ENCODE measurements at regions not wholly inside any gene's neighbourhood (a gene's known extent, or its start where the extent isn't known, plus 50 kb on each side); places are given as distances from the start of the nearest gene placed in this dataset.

GRCh38 chr5:29561564-29561963, 1631.9 kb upstream of the CDH6 start:
- TF ChIP-seq ZNF565 (CRISPR knock-in tag; conservative IDR thresholded peaks at IDR 0.05; ENCODE audit: low read depth) (no peak), TCF4 (CRISPR knock-in tag; IDR thresholded peaks at IDR 0.05; ENCODE audit: borderline replicate concordance) (no peak), BACH2 (CRISPR knock-in tag; IDR thresholded peaks at IDR 0.05; ENCODE audit: borderline replicate concordance) (no peak), ISL1 (CRISPR knock-in tag; IDR thresholded peaks at IDR 0.05) (no peak), ZFP3 (CRISPR knock-in tag; IDR thresholded peaks at IDR 0.05) (no peak), RARB (CRISPR knock-in tag; IDR thresholded peaks at IDR 0.05) (no peak), ZNF8 (CRISPR knock-in tag; IDR thresholded peaks at IDR 0.05) (no peak), CSDC2 (CRISPR knock-in tag; IDR thresholded peaks at IDR 0.05) (no peak)
- TF ChIP-seq, protein P1, sequence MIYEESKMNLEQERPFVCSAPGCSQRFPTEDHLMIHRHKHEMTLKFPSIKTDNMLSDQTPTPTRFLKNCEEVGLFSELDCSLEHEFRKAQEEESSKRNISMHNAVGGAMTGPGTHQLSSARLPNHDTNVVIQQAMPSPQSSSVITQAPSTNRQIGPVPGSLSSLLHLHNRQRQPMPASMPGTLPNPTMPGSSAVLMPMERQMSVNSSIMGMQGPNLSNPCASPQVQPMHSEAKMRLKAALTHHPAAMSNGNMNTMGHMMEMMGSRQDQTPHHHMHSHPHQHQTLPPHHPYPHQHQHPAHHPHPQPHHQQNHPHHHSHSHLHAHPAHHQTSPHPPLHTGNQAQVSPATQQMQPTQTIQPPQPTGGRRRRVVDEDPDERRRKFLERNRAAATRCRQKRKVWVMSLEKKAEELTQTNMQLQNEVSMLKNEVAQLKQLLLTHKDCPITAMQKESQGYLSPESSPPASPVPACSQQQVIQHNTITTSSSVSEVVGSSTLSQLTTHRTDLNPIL (CRISPR knock-in tag; IDR thresholded peaks at IDR 0.05; ENCODE audit: low read depth) = no peak

Measured in SK-N-SH treated with all-trans-retinoic acid at 6 μM for 48 hours (cell line).